Endothelial cell of umbilical vein (primary cell): ENCODE measurements at regions not wholly inside any gene's neighbourhood (a gene's known extent, or its start where the extent isn't known, plus 50 kb on each side); places are given as distances from the start of the nearest gene placed in this dataset.

ENCODE experiments used
- BruUV-seq: library from RNA; stranded (reverse); fragments of 400-500 nt; replicated peaks from 2 replicates; lab custom pipeline; 2021; lab: Mats Ljungman, UMichigan
- CTCF ChIA-PET: fragments of 300-600, 350-600 bp; sonication (Branson Sonifier 250); formaldehyde crosslinking; loops from one replicate; lab custom pipeline; 2021; ENCODE audit warnings: antibody characterized with exemption, inconsistent platforms; lab: Charles Lee
- POLR2A ChIA-PET: fragments of 300-600, 350-600 bp; sonication (Branson Sonifier 250); formaldehyde crosslinking; loops from one replicate; lab custom pipeline; 2021; ENCODE audit warnings: antibody characterized with exemption, inconsistent platforms; lab: Charles Lee
- DNase-seq: peaks from one replicate; pipeline ENCODE4 v3.0.0-alpha.2; 2011; ENCODE audit warnings: low read depth, low spot score
- FAIRE-seq: peaks from 2 replicates; lab custom pipeline; 2011; peaks lifted over from hg19 to GRCh38; lab: Jason Lieb, UNC
- H2AFZ ChIP-seq: 2 replicates; pipeline ENCODE4 v1.6.0; 2012; ENCODE audit warnings: low read depth, low read length, control low read depth, inconsistent platforms
- H3K27ac ChIP-seq: 2 replicates; pipeline ENCODE4 v1.5.1; 2011; ENCODE audit warnings: low read depth, mild to moderate bottlenecking, control low read depth, low read length, moderate library complexity; ENCODE audit not compliant: insufficient read depth
- H3K27me3 ChIP-seq, 2 experiments: 2 replicates each; pipeline versions ENCODE4 v1.6.0 to v1.6.1; 2011; ENCODE audit warnings: low read length in 2 of 2, mixed read lengths in 1 of 2; ENCODE audit not compliant: control insufficient read depth in 2 of 2, insufficient read depth in 2 of 2
- H3K36me3 ChIP-seq, 2 experiments: 2 replicates in 1 of 2; 3 replicates in 1 of 2; pipeline ENCODE4 v1.5.1; 2011; ENCODE audit warnings: low read length in 2 of 2, mild to moderate bottlenecking in 1 of 2, moderate library complexity in 1 of 2; ENCODE audit not compliant: control insufficient read depth in 2 of 2, insufficient read depth in 2 of 2; ENCODE audit errors: extremely low read depth in 1 of 2
- H3K4me1 ChIP-seq: 3 replicates; pipeline ENCODE4 v1.5.1; 2011; ENCODE audit warnings: mild to moderate bottlenecking, low read length; ENCODE audit not compliant: control insufficient read depth, insufficient read depth; ENCODE audit errors: extremely low read depth
- H3K4me2 ChIP-seq: 2 replicates; pipeline ENCODE4 v1.6.1; 2011; ENCODE audit warnings: low read length, control low read depth, mixed read lengths; ENCODE audit not compliant: insufficient read depth
- H3K4me3 ChIP-seq, 3 experiments: fragments of 200-600 bp in 1 of 3; sonication (generic), shearing (Covaris generic) in 1 of 3; replicated peaks in 1 of 3; 2 replicates each; pipeline ENCODE4 v1.5.1; 2011 to 2016; ENCODE audit warnings: control low read depth in 3 of 3, low read length in 3 of 3, mild to moderate bottlenecking in 2 of 3, inconsistent platforms in 1 of 3, low read depth in 1 of 3, moderate library complexity in 1 of 3; ENCODE audit not compliant: insufficient read depth in 1 of 3
- H3K79me2 ChIP-seq: 2 replicates; pipeline ENCODE4 v1.6.0; 2012; ENCODE audit warnings: low read length, inconsistent platforms; ENCODE audit not compliant: control insufficient read depth, insufficient read depth
- H3K9ac ChIP-seq: replicated peaks from 2 replicates; pipeline ENCODE3; 2011; ENCODE audit warnings: low read length, control low read depth; ENCODE audit not compliant: insufficient read depth; ENCODE audit errors: extremely low read depth
- H3K9me1 ChIP-seq: replicated peaks from 3 replicates; pipeline ENCODE4 v1.6.0; 2011; ENCODE audit warnings: mild to moderate bottlenecking, low read length; ENCODE audit not compliant: control insufficient read depth, insufficient read depth; ENCODE audit errors: extremely low read depth
- H3K9me3 ChIP-seq: replicated peaks from 2 replicates; pipeline ENCODE4 v1.5.1; 2012; ENCODE audit warnings: low read length, inconsistent platforms; ENCODE audit not compliant: control insufficient read depth, insufficient read depth
- H4K20me1 ChIP-seq: replicated peaks from 2 replicates; pipeline ENCODE3; 2011; ENCODE audit warnings: mild to moderate bottlenecking, low read length; ENCODE audit not compliant: control insufficient read depth, insufficient read depth; ENCODE audit errors: extremely low read depth
- CTCF ChIP-seq, 2 donors: IDR thresholded peaks; 1 replicate in 1 of 2; 2 replicates in 1 of 2; pipeline ENCODE4 v1.5.1; 2011; ENCODE audit warnings: low read length in 2 of 2, mild to moderate bottlenecking in 2 of 2, moderate library complexity in 2 of 2, control low read depth in 1 of 2, inconsistent platforms in 1 of 2, low read depth in 1 of 2; ENCODE audit not compliant: insufficient read depth in 1 of 2; ENCODE audit errors: extremely low read depth in 1 of 2
- EZH2 ChIP-seq: IDR thresholded peaks from 2 replicates; pipeline ENCODE4 v1.6.1; 2012; ENCODE audit warnings: borderline replicate concordance, low read depth, mild to moderate bottlenecking, moderate library complexity, low read length, inconsistent platforms; ENCODE audit not compliant: severe bottlenecking
- FOS ChIP-seq: IDR thresholded peaks from 2 replicates; pipeline ENCODE4 v1.6.1; 2011; ENCODE audit warnings: mild to moderate bottlenecking, low read length, moderate library complexity, borderline replicate concordance; ENCODE audit not compliant: insufficient read depth
- GATA2 ChIP-seq: IDR thresholded peaks from 2 replicates; pipeline ENCODE4 v1.7.0; 2011; ENCODE audit warnings: low read depth, mild to moderate bottlenecking, moderate library complexity, mixed read lengths, low read length; ENCODE audit not compliant: insufficient read length, insufficient read depth
- JUN ChIP-seq: IDR thresholded peaks from 2 replicates; pipeline ENCODE4 v1.6.1; 2011; ENCODE audit warnings: borderline replicate concordance, low read depth; ENCODE audit not compliant: insufficient read length, insufficient read depth
- MYC ChIP-seq: IDR thresholded peaks from one replicate; pipeline ENCODE4 v1.6.1; 2011; ENCODE audit warnings: mild to moderate bottlenecking, low read depth, low read length
- POLR2A ChIP-seq: IDR thresholded peaks from 2 replicates; pipeline ENCODE4 v1.6.1; 2012; ENCODE audit warnings: low read depth, mild to moderate bottlenecking, control low read depth, low read length
- POLR2AphosphoS5 ChIP-seq: IDR thresholded peaks from 2 replicates; pipeline ENCODE4 v1.6.1; 2012; ENCODE audit warnings: low read depth, mild to moderate bottlenecking, control low read depth, low read length, moderate library complexity; ENCODE audit not compliant: insufficient read depth
- dilution Hi-C: fragments of 300-500 bp; cut with MboI; formaldehyde crosslinking; loops from one replicate; pipeline ENCODE4 v1.15.0; 2019; ENCODE audit warnings: low sequenced_read_pairs; ENCODE audit not compliant: extremely low pct_ligation_motif_present
- intact Hi-C: fragments of 100-400 bp; cut with micrococcal nuclease; formaldehyde crosslinking; loops from one replicate; pipeline ENCODE4 v1.10.0; 2022
- TF ChIP-seq, protein P1 (sequence below): IDR thresholded peaks from 2 replicates; pipeline ENCODE4 v1.6.1; 2011; ENCODE audit not compliant: insufficient read depth, insufficient read length

DNA sequence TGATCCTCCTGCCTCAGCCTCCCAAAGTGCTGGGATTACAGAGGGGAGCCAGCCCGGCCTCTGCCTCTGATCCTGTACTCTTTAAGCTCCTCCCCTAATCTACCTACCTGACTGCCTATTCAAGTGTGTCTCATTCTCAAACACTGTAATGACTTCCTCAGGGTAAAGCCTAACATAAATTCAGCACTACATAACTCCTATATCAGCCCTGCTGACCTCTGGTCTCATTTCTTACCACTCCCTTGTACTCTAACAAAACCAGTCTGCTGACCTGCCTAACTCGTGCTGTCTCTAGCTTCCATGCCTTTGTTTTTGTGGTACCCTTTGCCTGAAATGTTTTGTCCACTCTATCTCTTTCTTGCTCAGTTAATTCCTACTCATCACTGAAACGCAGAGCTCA is 172.1 kb upstream of the IL12A start:
- Histone ChIP-seq H3K4me2 (no peak overlapping the region), H2AFZ (no peak overlapping the region), H3K4me1 (peaks cover 9% of the 10 kb centered on the region), H3K9ac (no peak overlapping the region), H3K36me3 (peaks cover 0 to 2% of the 10 kb centered on the region in 2 experiments), H3K9me1 (no peaks in the 10 kb centered on the region), H3K9me3 (no peaks in the 10 kb centered on the region), H3K79me2 (peaks cover 75% of the 10 kb centered on the region), H4K20me1 (no peaks in the 10 kb centered on the region), H3K27ac (no peak overlapping the region), H3K4me3 (no peak overlapping the region), H3K27me3 (no peaks in the 10 kb centered on the region)
- no TSS peak for BruUV-seq
- ChIA-PET POLR2A (no interaction called here), CTCF (interaction anchor here (1.7 kb wide), 1 partner anchor 67 kb away, joined by 7 read pairs; no protein-coding TSS in a partner anchor)
- intact Hi-C loops = no loop called here
- DNase-seq (no peak), FAIRE-seq (no peak)
- dilution Hi-C loops = no loop called here
- TF ChIP-seq POLR2AphosphoS5 = no peak
- TF ChIP-seq FOS = no peak
- TF ChIP-seq, protein P1, sequence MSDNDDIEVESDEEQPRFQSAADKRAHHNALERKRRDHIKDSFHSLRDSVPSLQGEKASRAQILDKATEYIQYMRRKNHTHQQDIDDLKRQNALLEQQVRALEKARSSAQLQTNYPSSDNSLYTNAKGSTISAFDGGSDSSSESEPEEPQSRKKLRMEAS = no peak
- TF ChIP-seq GATA2 = no peak
- no peak for TF ChIP-seq EZH2
- TF ChIP-seq POLR2A = no peak
- TF ChIP-seq MYC = no peak
- TF ChIP-seq CTCF (IDR thresholded peaks at IDR 0.05; ENCODE audit: extremely low read depth in 1 of 2, insufficient read depth in 1 of 2, low read depth in 1 of 2, low read length in 2 of 2) = no peak
- no peak for TF ChIP-seq JUN
